BE2C (cell line): ENCODE measurements at regions not wholly inside any gene's neighbourhood (a gene's known extent, or its start where the extent isn't known, plus 50 kb on each side); places are given as distances from the start of the nearest gene placed in this dataset.

Experiments used
- DNase-seq: peaks from one replicate; pipeline ENCODE4 v3.0.0-alpha.2; 2020
- H3K27me3 ChIP-seq: fragments of 250-450 bp; sonication (Bioruptor Pico); 2 replicates; pipeline ENCODE4 v1.5.1; 2020; ENCODE audit warnings: mild to moderate bottlenecking
- H3K36me3 ChIP-seq: fragments of 250-450 bp; sonication (Bioruptor Pico); 2 replicates; pipeline ENCODE4 v1.5.1; 2020; ENCODE audit warnings: mild to moderate bottlenecking
- H3K4me1 ChIP-seq: fragments of 250-450 bp; sonication (Bioruptor Pico); 2 replicates; pipeline ENCODE4 v1.5.1; 2020
- H3K4me3 ChIP-seq: 2 replicates; pipeline ENCODE4 v1.5.1; 2011; ENCODE audit warnings: low read depth, low read length
- H3K9me3 ChIP-seq: fragments of 250-450 bp; sonication (Bioruptor Pico); 2 replicates; pipeline ENCODE4 v1.5.1; 2020
- CTCF ChIP-seq: IDR thresholded peaks from 2 replicates; pipeline ENCODE4 v1.5.1; 2012; ENCODE audit warnings: mild to moderate bottlenecking, low read depth, low read length

GRCh38 chr12:90836689-90837088 is 118.3 kb downstream of the CCER1 start:
- no peaks in the 10 kb centered on the region for H3K36me3 ChIP-seq
- peaks cover 11% of the 10 kb centered on the region for H3K4me1 ChIP-seq
- no peaks in the 10 kb centered on the region for H3K9me3 ChIP-seq
- H3K4me3 ChIP-seq: no peak overlapping the region
- TF ChIP-seq CTCF: no peak
- DNase-seq: peak; percentile 66
- no peaks in the 10 kb centered on the region for H3K27me3 ChIP-seq

GRCh38 chr12:90833228-90833627 is 121.7 kb downstream of the CCER1 start:
- no peak for TF ChIP-seq CTCF
- H3K36me3 ChIP-seq: no peaks in the 10 kb centered on the region
- H3K4me1 ChIP-seq: peaks cover 11% of the 10 kb centered on the region
- H3K27me3 ChIP-seq: no peaks in the 10 kb centered on the region
- H3K4me3 ChIP-seq: no peak overlapping the region
- no peaks in the 10 kb centered on the region for H3K9me3 ChIP-seq
- DNase-seq: no peak

- Histone ChIP-seq H3K4me1 (peaks cover 10% of the 10 kb centered on the region), H3K9me3 (no peaks in the 10 kb centered on the region), H3K4me3 (no peak overlapping the region), H3K36me3 (no peaks in the 10 kb centered on the region), H3K27me3 (no peaks in the 10 kb centered on the region)
- TF ChIP-seq CTCF: no peak
- DNase-seq: no peak
Measured at GRCh38 chr12:90832427-90832826, 122.5 kb downstream of the CCER1 start.

GRCh38 chr12:90831712-90832111 is 123.3 kb downstream of the CCER1 start:
- TF ChIP-seq CTCF: no peak
- H3K27me3 ChIP-seq: no peaks in the 10 kb centered on the region
- H3K9me3 ChIP-seq: no peaks in the 10 kb centered on the region
- H3K36me3 ChIP-seq: no peaks in the 10 kb centered on the region
- DNase-seq: no peak
- H3K4me3 ChIP-seq: no peak overlapping the region
- H3K4me1 ChIP-seq: peaks cover 5% of the 10 kb centered on the region; the same call in 1 of the 2 replicates

GRCh38 chr12:90829044-90829443 is 125.9 kb downstream of the CCER1 start:
- Histone ChIP-seq H3K4me1 (no peaks in the 10 kb centered on the region), H3K9me3 (no peaks in the 10 kb centered on the region), H3K4me3 (no peak overlapping the region), H3K36me3 (no peaks in the 10 kb centered on the region), H3K27me3 (no peaks in the 10 kb centered on the region)
- no peak for DNase-seq
- TF ChIP-seq CTCF: no peak

GRCh38 chr12:90828621-90829020 is 126.4 kb downstream of the CCER1 start:
- no peaks in the 10 kb centered on the region for H3K9me3 ChIP-seq
- no peaks in the 10 kb centered on the region for H3K27me3 ChIP-seq
- no peak for DNase-seq
- no peak overlapping the region for H3K4me3 ChIP-seq
- no peak for TF ChIP-seq CTCF
- no peaks in the 10 kb centered on the region for H3K4me1 ChIP-seq
- no peaks in the 10 kb centered on the region for H3K36me3 ChIP-seq
